SK-N-SH treated with all-trans-retinoic acid at 6 μM for 48 hours (cell line): ENCODE measurements at regions not wholly inside any gene's neighbourhood (a gene's known extent, or its start where the extent isn't known, plus 50 kb on each side); places are given as distances from the start of the nearest gene placed in this dataset.

Experiments
- ATAC-seq: fragments of 200-7000 bp; cut with Tn5 transposase; 3 replicates; pipeline ENCODE4 v1.9.1; 2020; ENCODE audit warnings: mild to moderate bottlenecking, moderate library complexity
- ARNTL ChIP-seq: fragments of 450-650 bp; formaldehyde crosslinking; IDR thresholded peaks from 2 replicates; pipeline ENCODE4 v1.5.0; 2020; ENCODE audit warnings: low read depth, mild to moderate bottlenecking, moderate library complexity, borderline replicate concordance
- BACH2 ChIP-seq: fragments of 250-450 bp; sonication (Bioruptor Pico); IDR thresholded peaks from 2 replicates; pipeline ENCODE4 v1.9.0; 2021; ENCODE audit warnings: mild to moderate bottlenecking, borderline replicate concordance
- CREB5 ChIP-seq: fragments of 250-450 bp; sonication (Bioruptor Pico); IDR thresholded peaks from 2 replicates; pipeline ENCODE4 v1.5.1; 2020; ENCODE audit warnings: low read depth, mild to moderate bottlenecking, moderate library complexity
- CSDC2 ChIP-seq: fragments of 250-450 bp; sonication (Bioruptor Pico); IDR thresholded peaks from 2 replicates; pipeline ENCODE4 v1.5.0; 2020; ENCODE audit warnings: mild to moderate bottlenecking, moderate library complexity
- CSRNP3 ChIP-seq: fragments of 250-450 bp; sonication (Bioruptor Pico); IDR thresholded peaks from 2 replicates; pipeline ENCODE4 v1.5.1; 2021; ENCODE audit warnings: mild to moderate bottlenecking, moderate library complexity
- ESRRG ChIP-seq: fragments of 250-450 bp; sonication (Bioruptor Pico); IDR thresholded peaks from 2 replicates; pipeline ENCODE4 v1.6.1; 2021; ENCODE audit warnings: mild to moderate bottlenecking
- GLIS3 ChIP-seq: fragments of 250-450 bp; sonication (Bioruptor Pico); IDR thresholded peaks from 2 replicates; pipeline ENCODE4 v1.5.0; 2020; ENCODE audit warnings: mild to moderate bottlenecking, moderate library complexity
- ISL1 ChIP-seq: fragments of 250-450 bp; sonication (Bioruptor Pico); IDR thresholded peaks from 2 replicates; pipeline ENCODE4 v2.1.2; 2022; ENCODE audit warnings: mild to moderate bottlenecking, moderate library complexity
- OSR1 ChIP-seq: fragments of 250-450 bp; sonication (Bioruptor Pico); IDR thresholded peaks from 2 replicates; pipeline ENCODE4 v1.8.0; 2022; ENCODE audit warnings: moderate library complexity, mild to moderate bottlenecking, inconsistent platforms
- PATZ1 ChIP-seq: fragments of 250-450 bp; sonication (Bioruptor Pico); IDR thresholded peaks from 2 replicates; pipeline ENCODE4 v1.8.0; 2020; ENCODE audit warnings: mild to moderate bottlenecking, moderate library complexity, borderline replicate concordance
- POU6F1 ChIP-seq: fragments of 250-450 bp; sonication (Bioruptor Pico); IDR thresholded peaks from 2 replicates; pipeline ENCODE4 v1.8.0; 2021; ENCODE audit warnings: low read depth, mild to moderate bottlenecking, moderate library complexity, borderline replicate concordance
- PPARA ChIP-seq: fragments of 250-450 bp; sonication (Bioruptor Pico); IDR thresholded peaks from 2 replicates; pipeline ENCODE4 v1.5.0; 2020; ENCODE audit warnings: mild to moderate bottlenecking, borderline replicate concordance
- RARB ChIP-seq: fragments of 250-450 bp; sonication (Bioruptor Pico); IDR thresholded peaks from 2 replicates; pipeline ENCODE4 v1.8.0; 2021; ENCODE audit warnings: mild to moderate bottlenecking, moderate library complexity
- SNAI2 ChIP-seq: fragments of 250-450 bp; sonication (Bioruptor Pico); IDR thresholded peaks from 2 replicates; pipeline ENCODE4 v1.5.0; 2020; ENCODE audit warnings: mild to moderate bottlenecking, moderate library complexity
- TCF4 ChIP-seq: fragments of 250-450 bp; sonication (Bioruptor Pico); IDR thresholded peaks from 2 replicates; pipeline ENCODE4 v1.8.0; 2021; ENCODE audit warnings: mild to moderate bottlenecking, moderate library complexity, borderline replicate concordance
- TOX ChIP-seq: fragments of 250-450 bp; sonication (Bioruptor Pico); IDR thresholded peaks from 2 replicates; pipeline ENCODE4 v1.8.0; 2021; ENCODE audit warnings: mild to moderate bottlenecking, moderate library complexity, borderline replicate concordance
- TSHZ2 ChIP-seq: fragments of 250-450 bp; sonication (Bioruptor Pico); IDR thresholded peaks from 2 replicates; pipeline ENCODE4 v1.5.0; 2020; ENCODE audit warnings: mild to moderate bottlenecking, moderate library complexity
- ZC3H10 ChIP-seq: fragments of 250-450 bp; sonication (Bioruptor Pico); IDR thresholded peaks from 2 replicates; pipeline ENCODE4 v1.5.1; 2021; ENCODE audit warnings: mild to moderate bottlenecking, moderate library complexity
- ZFP3 ChIP-seq: fragments of 250-450 bp; sonication (Bioruptor Pico); IDR thresholded peaks from 2 replicates; pipeline ENCODE4 v1.5.0; 2020; ENCODE audit warnings: mild to moderate bottlenecking, moderate library complexity
- ZFP30 ChIP-seq: fragments of 450-650 bp; formaldehyde crosslinking; IDR thresholded peaks from 2 replicates; pipeline ENCODE4 v1.5.0; 2022; ENCODE audit warnings: mild to moderate bottlenecking, moderate library complexity
- ZNF70 ChIP-seq: fragments of 450-650 bp; formaldehyde crosslinking; IDR thresholded peaks from 2 replicates; pipeline ENCODE4 v1.5.0; 2020; ENCODE audit warnings: mild to moderate bottlenecking, moderate library complexity

- TF ChIP-seq CSRNP3 (no peak), ZNF70 (CRISPR knock-in tag) (no peak)
- TF ChIP-seq, all 23 proteins: peak for 0
Observed at GRCh38 chr13:30037306-30037705, 186.9 kb upstream of the UBL3 start (continued).

GRCh38 chr13:30034458-30034795 is 184.0 kb upstream of the UBL3 start:
- ATAC-seq = no peak
- TF ChIP-seq ZFP3 (CRISPR knock-in tag) (no peak), ZNF70 (CRISPR knock-in tag) (no peak), OSR1 (CRISPR knock-in tag) (no peak), ESRRG (CRISPR knock-in tag) (no peak), RARB (CRISPR knock-in tag) (no peak), SNAI2 (CRISPR knock-in tag) (no peak), ISL1 (CRISPR knock-in tag) (no peak), TOX (CRISPR knock-in tag) (no peak), BACH2 (CRISPR knock-in tag) (no peak), CSRNP3 (no peak), ARNTL (no peak)

GRCh38 chr13:30033681-30034457 is 183.5 kb upstream of the UBL3 start:
- ATAC-seq = peak; percentile 92
- TF ChIP-seq CSRNP3 = no peak
- TF ChIP-seq ZC3H10 (CRISPR knock-in tag) = no peak
- TF ChIP-seq RARB (CRISPR knock-in tag) = no peak
- TF ChIP-seq SNAI2 (CRISPR knock-in tag) = no peak
- no peak for TF ChIP-seq CSDC2 (CRISPR knock-in tag)
- no peak for TF ChIP-seq ZFP30 (CRISPR knock-in tag)
- no peak for TF ChIP-seq ARNTL
- no peak for TF ChIP-seq CREB5 (CRISPR knock-in tag)
- no peak for TF ChIP-seq ZFP3 (CRISPR knock-in tag)
- no peak for TF ChIP-seq ZNF70 (CRISPR knock-in tag)
- TF ChIP-seq ESRRG (CRISPR knock-in tag) = no peak
- no peak for TF ChIP-seq BACH2 (CRISPR knock-in tag)

- TF ChIP-seq CSRNP3 (no peak), ZNF70 (CRISPR knock-in tag) (no peak), TSHZ2 (no peak), TCF4 (CRISPR knock-in tag) (no peak), ARNTL (no peak), ZFP3 (CRISPR knock-in tag) (no peak), GLIS3 (CRISPR knock-in tag) (no peak), PPARA (CRISPR knock-in tag) (no peak), POU6F1 (CRISPR knock-in tag) (no peak), PATZ1 (no peak), ZC3H10 (CRISPR knock-in tag) (no peak), OSR1 (CRISPR knock-in tag) (no peak)
- no peak for ATAC-seq
Observed at GRCh38 chr13:30032263-30032662, 181.8 kb upstream of the UBL3 start.
